Tongue (tissue), 1 donor: ENCODE measurements at regions not wholly inside any gene's neighbourhood (a gene's known extent, or its start where the extent isn't known, plus 50 kb on each side); places are given as distances from the start of the nearest gene placed in this dataset.

Experiments
- DNase-seq: peaks from one replicate; pipeline ENCODE4 v3.0.0-alpha.2; 2015

GRCh38 chr16:85378145-85379040 lies 234.7 kb upstream of the GSE1 start:
- no peak for DNase-seq

- DNase-seq, result no peak
These were observed 233.8 kb upstream of the GSE1 start for GRCh38 chr16:85379041-85380001.

- no peak for DNase-seq
These were observed 233.1 kb upstream of the GSE1 start for GRCh38 chr16:85380002-85380395.

- DNase-seq, result no peak
These were observed 232.0 kb upstream of the GSE1 start for GRCh38 chr16:85380905-85381737.

- DNase-seq, result no peak
These were observed 231.2 kb upstream of the GSE1 start for GRCh38 chr16:85381738-85382592.

- DNase-seq, result no peak
These were observed 230.4 kb upstream of the GSE1 start for GRCh38 chr16:85382717-85383118.

- no peak for DNase-seq
These were observed 229.0 kb upstream of the GSE1 start for GRCh38 chr16:85383836-85384832.

- DNase-seq, result peak; percentile 60
These were observed 228.2 kb upstream of the GSE1 start for GRCh38 chr16:85384833-85385462.

- DNase-seq, result no peak
These were observed 227.4 kb upstream of the GSE1 start for GRCh38 chr16:85385463-85386331.

- DNase-seq, result no peak
These were observed 226.5 kb upstream of the GSE1 start for GRCh38 chr16:85386467-85387170.

- DNase-seq, result no peak
These were observed 226.0 kb upstream of the GSE1 start for GRCh38 chr16:85387171-85387507.

- no peak for DNase-seq
These were observed 225.3 kb upstream of the GSE1 start for GRCh38 chr16:85387731-85388295.

GRCh38 chr16:85389679-85390470 lies 223.2 kb upstream of the GSE1 start:
- no peak for DNase-seq

GRCh38 chr16:85390511-85391174 lies 222.5 kb upstream of the GSE1 start:
- DNase-seq, result peak; percentile 74

GRCh38 chr16:85391175-85391707 lies 221.9 kb upstream of the GSE1 start:
- DNase-seq, result no peak
